Activated naive CD4-positive, alpha-beta T cell treated with anti-CD3 and anti-CD28 coated beads for 36 hours (primary cell): ENCODE measurements at regions not wholly inside any gene's neighbourhood (a gene's known extent, or its start where the extent isn't known, plus 50 kb on each side); places are given as distances from the start of the nearest gene placed in this dataset.

Experiments used
- CTCF ChIA-PET: fragments of 350-600 bp; sonication (Branson Sonifier 250); formaldehyde crosslinking; loops from one replicate; lab custom pipeline; 2021; ENCODE audit warnings: antibody characterized with exemption; lab: Charles Lee
- DNase-seq: peaks from one replicate; pipeline ENCODE4 v3.0.0-alpha.2; 2020
- H3K27ac Mint-ChIP-seq: one replicate; pipeline ENCODE4 v1.8.0; 2021; ENCODE audit warnings: mild to moderate bottlenecking, mixed read lengths
- H3K27me3 Mint-ChIP-seq: one replicate; pipeline ENCODE4 v1.8.0; 2021; ENCODE audit warnings: low read depth, mixed read lengths
- H3K36me3 Mint-ChIP-seq: one replicate; pipeline ENCODE4 v1.8.0; 2021; ENCODE audit warnings: low read depth, mixed read lengths
- H3K4me1 Mint-ChIP-seq: one replicate; pipeline ENCODE4 v1.8.0; 2021; ENCODE audit warnings: low read depth, mixed read lengths
- H3K4me3 Mint-ChIP-seq: one replicate; pipeline ENCODE4 v1.8.0; 2021; ENCODE audit warnings: mild to moderate bottlenecking, moderate library complexity, mixed read lengths
- H3K9me3 Mint-ChIP-seq: one replicate; pipeline ENCODE4 v1.8.0; 2021; ENCODE audit warnings: mixed read lengths
- intact Hi-C: fragments of 100-400 bp; cut with micrococcal nuclease; formaldehyde crosslinking; loops from one replicate; pipeline ENCODE4 v1.15.1; 2023

DNA sequence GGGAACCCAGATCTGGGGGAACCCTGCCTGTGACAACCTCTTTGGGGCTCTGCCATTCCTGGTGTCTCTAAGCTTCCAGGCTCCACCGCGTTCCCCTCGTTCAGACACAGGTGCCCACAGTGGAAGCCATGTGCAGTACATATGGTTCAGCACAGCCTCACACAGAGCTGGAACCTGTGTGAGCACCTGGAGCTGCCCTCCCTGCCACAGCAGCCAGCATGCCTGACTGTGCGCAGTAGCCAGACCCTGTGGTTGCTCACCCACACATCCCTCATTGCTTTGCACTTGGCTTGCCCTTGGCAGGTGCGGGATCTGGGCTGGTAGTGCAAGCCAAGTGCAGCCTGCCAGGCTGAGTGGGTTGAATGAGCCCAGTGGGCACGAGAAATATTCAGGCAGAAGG is 814.2 kb downstream of the PDHA2 start:
- H3K27me3 Mint-ChIP-seq: no peaks in the 10 kb centered on the region
- no peaks in the 10 kb centered on the region for H3K4me1 Mint-ChIP-seq
- DNase-seq: no peak
- H3K4me3 Mint-ChIP-seq: no peak overlapping the region
- no peaks in the 10 kb centered on the region for H3K36me3 Mint-ChIP-seq
- intact Hi-C loops: no loop called here
- H3K9me3 Mint-ChIP-seq: no peaks in the 10 kb centered on the region
- no peak overlapping the region for H3K27ac Mint-ChIP-seq
- CTCF ChIA-PET: no interaction called here

DNA sequence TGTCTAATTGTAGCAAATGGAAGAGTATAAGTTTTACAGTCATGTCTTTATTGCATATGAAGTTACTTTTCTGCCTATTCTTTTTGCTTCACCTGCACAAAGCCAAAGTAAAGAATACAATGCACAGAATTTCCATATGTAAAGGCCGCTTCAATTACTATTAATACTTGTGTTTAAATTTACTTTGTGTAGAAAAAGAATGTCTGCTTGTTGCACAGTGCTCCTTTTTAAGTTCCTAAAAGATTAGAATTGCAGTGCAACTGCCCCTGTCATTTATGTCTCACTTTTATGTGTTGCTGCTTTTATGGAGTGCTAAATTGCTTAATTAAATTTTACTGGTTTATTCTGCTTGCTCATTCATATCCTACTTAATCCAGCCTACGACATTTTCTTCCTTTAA is 830.5 kb downstream of the PDHA2 start:
- intact Hi-C loops: no loop called here
- Mint-ChIP-seq H3K36me3 (no peaks in the 10 kb centered on the region), H3K9me3 (peaks cover 6% of the 10 kb centered on the region), H3K27ac (no peak overlapping the region), H3K27me3 (no peaks in the 10 kb centered on the region), H3K4me3 (no peak overlapping the region), H3K4me1 (no peaks in the 10 kb centered on the region)
- CTCF ChIA-PET: no interaction called here
- DNase-seq: no peak

- no peaks in the 10 kb centered on the region for H3K4me1 Mint-ChIP-seq
- no peak overlapping the region for H3K27ac Mint-ChIP-seq
- no peaks in the 10 kb centered on the region for H3K36me3 Mint-ChIP-seq
- CTCF ChIA-PET: no interaction called here
- no peak for DNase-seq
- no peaks in the 10 kb centered on the region for H3K9me3 Mint-ChIP-seq
- no peak overlapping the region for H3K4me3 Mint-ChIP-seq
- H3K27me3 Mint-ChIP-seq: no peaks in the 10 kb centered on the region
- intact Hi-C loops: no loop called here
These were observed 835.5 kb downstream of the PDHA2 start for GRCh38 chr4:96675416-96675815.

GRCh38 chr4:96675896-96676295 is 836.0 kb downstream of the PDHA2 start:
- H3K27me3 Mint-ChIP-seq: no peaks in the 10 kb centered on the region
- no peak overlapping the region for H3K4me3 Mint-ChIP-seq
- intact Hi-C loops: no loop called here
- H3K36me3 Mint-ChIP-seq: no peaks in the 10 kb centered on the region
- no peaks in the 10 kb centered on the region for H3K4me1 Mint-ChIP-seq
- H3K9me3 Mint-ChIP-seq: no peaks in the 10 kb centered on the region
- CTCF ChIA-PET: no interaction called here
- no peak overlapping the region for H3K27ac Mint-ChIP-seq
- DNase-seq: no peak

- intact Hi-C loops: no loop called here
- CTCF ChIA-PET: no interaction called here
These were observed 837.0 kb downstream of the PDHA2 start for GRCh38 chr4:96676754-96677435.

DNA sequence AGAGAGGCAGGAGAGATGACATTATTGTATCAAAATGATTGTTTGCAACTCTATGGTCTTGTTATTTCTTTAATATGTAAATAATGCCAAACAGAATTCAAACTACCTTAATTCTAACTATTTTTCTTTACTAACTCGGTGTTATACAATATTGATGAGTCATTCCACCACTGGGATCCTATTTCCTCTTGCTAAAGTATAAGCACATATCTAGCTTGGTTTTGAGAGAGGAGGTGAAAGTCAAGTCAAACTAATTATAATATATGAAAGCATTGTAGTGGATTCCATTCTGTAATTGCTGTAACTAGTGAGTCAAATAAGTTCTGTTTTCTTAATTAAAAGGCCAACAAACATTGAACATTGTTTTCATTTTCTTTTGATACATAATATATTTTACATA is 837.6 kb downstream of the PDHA2 start:
- no peaks in the 10 kb centered on the region for H3K27me3 Mint-ChIP-seq
- no peak overlapping the region for H3K4me3 Mint-ChIP-seq
- CTCF ChIA-PET: no interaction called here
- H3K36me3 Mint-ChIP-seq: no peaks in the 10 kb centered on the region
- H3K9me3 Mint-ChIP-seq: no peaks in the 10 kb centered on the region
- no peak overlapping the region for H3K27ac Mint-ChIP-seq
- H3K4me1 Mint-ChIP-seq: no peaks in the 10 kb centered on the region
- intact Hi-C loops: no loop called here
- DNase-seq: no peak

More at GRCh38 chr4:96676754-96677435, 837.0 kb downstream of the PDHA2 start:
- H3K4me3 Mint-ChIP-seq: no peak overlapping the region
- no peaks in the 10 kb centered on the region for H3K9me3 Mint-ChIP-seq
- no peak for DNase-seq
- H3K27ac Mint-ChIP-seq: no peak overlapping the region
- H3K4me1 Mint-ChIP-seq: no peaks in the 10 kb centered on the region
- H3K36me3 Mint-ChIP-seq: no peaks in the 10 kb centered on the region
- no peaks in the 10 kb centered on the region for H3K27me3 Mint-ChIP-seq

DNA sequence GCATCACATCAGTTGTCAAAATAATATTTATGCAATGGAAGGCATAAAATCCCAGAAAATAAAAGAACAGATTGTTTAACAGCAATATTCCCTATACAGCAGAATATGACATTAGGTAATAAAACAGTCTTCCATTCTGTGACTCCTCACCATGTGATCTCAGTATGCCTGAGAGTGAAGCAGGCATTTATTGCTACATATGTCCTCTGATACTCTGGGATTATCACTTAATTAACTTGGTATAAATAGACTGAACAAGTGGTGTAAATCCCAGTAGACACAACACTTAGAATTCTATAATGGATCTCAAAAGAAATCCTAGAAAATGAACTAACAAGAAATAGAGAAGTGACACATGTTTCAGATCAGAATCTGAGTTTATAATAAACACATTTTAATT is 841.3 kb downstream of the PDHA2 start:
- H3K4me1 Mint-ChIP-seq: no peaks in the 10 kb centered on the region
- CTCF ChIA-PET: no interaction called here

DNA sequence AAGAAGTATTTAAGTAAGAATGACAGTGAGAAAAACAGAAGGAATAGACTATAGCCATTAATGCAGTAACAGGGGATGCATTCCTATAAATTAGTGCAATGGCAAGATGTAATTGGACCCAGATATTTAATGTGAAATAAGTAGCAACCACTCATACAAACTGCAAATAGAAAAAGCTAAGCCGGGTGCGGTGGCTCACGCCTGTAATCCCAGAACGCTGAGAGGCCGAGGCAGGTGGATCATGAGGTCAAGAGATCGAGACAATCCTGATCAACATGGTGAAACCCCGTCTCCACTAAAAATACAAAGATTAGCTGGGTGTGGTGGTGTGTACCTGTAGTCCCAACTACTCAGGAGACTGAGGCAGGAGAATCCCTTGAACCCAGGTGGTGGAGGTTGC is 845.8 kb downstream of the PDHA2 start:
- DNase-seq: no peak
- Mint-ChIP-seq H3K9me3 (peaks cover 4% of the 10 kb centered on the region), H3K4me1 (no peaks in the 10 kb centered on the region), H3K36me3 (no peaks in the 10 kb centered on the region), H3K4me3 (no peak overlapping the region), H3K27me3 (no peaks in the 10 kb centered on the region), H3K27ac (no peak overlapping the region)
- CTCF ChIA-PET: interaction anchor here (0.9 kb wide), 1 partner anchor 83 kb away, joined by 3 read pairs; no protein-coding TSS in a partner anchor
- intact Hi-C loops: no loop called here

More for the DNA sequence above, 841.3 kb downstream of the PDHA2 start:
- no peak overlapping the region for H3K4me3 Mint-ChIP-seq
- H3K9me3 Mint-ChIP-seq: peaks cover 4% of the 10 kb centered on the region
- no peaks in the 10 kb centered on the region for H3K36me3 Mint-ChIP-seq
- intact Hi-C loops: no loop called here
- no peaks in the 10 kb centered on the region for H3K27me3 Mint-ChIP-seq
- DNase-seq: no peak
- H3K27ac Mint-ChIP-seq: no peak overlapping the region

- Mint-ChIP-seq H3K4me3 (no peak overlapping the region), H3K9me3 (peaks cover 2% of the 10 kb centered on the region), H3K27me3 (no peaks in the 10 kb centered on the region), H3K4me1 (no peaks in the 10 kb centered on the region), H3K27ac (no peak overlapping the region), H3K36me3 (no peaks in the 10 kb centered on the region)
- CTCF ChIA-PET: no interaction called here
- DNase-seq: no peak
- intact Hi-C loops: no loop called here
These were observed 851.6 kb downstream of the PDHA2 start for GRCh38 chr4:96691521-96691920.

GRCh38 chr4:96698831-96699230 is 858.9 kb downstream of the PDHA2 start:
- H3K36me3 Mint-ChIP-seq: no peaks in the 10 kb centered on the region
- intact Hi-C loops: no loop called here
- no peaks in the 10 kb centered on the region for H3K4me1 Mint-ChIP-seq
- peaks cover 7% of the 10 kb centered on the region for H3K9me3 Mint-ChIP-seq
- DNase-seq: no peak
- H3K4me3 Mint-ChIP-seq: no peak overlapping the region
- no peak overlapping the region for H3K27ac Mint-ChIP-seq
- H3K27me3 Mint-ChIP-seq: no peaks in the 10 kb centered on the region
- CTCF ChIA-PET: no interaction called here

GRCh38 chr4:96703265-96703664 is 863.4 kb downstream of the PDHA2 start:
- Mint-ChIP-seq H3K36me3 (no peaks in the 10 kb centered on the region), H3K4me1 (no peaks in the 10 kb centered on the region), H3K4me3 (no peak overlapping the region), H3K9me3 (peaks cover 6% of the 10 kb centered on the region), H3K27ac (no peak overlapping the region), H3K27me3 (no peaks in the 10 kb centered on the region)
- no peak for DNase-seq
- intact Hi-C loops: no loop called here
- CTCF ChIA-PET: no interaction called here

DNA sequence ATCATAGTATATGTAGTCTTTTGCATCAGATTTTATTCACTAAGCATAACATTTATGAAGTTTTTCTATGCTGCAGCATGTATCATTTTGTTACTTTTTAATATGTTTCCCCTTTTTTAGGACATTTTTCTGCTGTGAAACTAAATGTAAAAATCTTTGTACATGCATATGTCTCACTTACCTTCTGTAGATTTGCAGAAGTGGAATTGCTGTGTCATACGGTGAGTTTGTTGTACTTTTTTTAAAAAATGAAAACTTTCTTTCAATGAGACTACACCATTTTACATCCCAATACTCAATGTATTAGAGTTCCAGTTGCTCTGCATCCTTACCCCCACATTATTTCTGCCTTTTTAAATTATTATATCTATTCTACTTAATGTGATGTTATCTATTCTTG is 868.9 kb downstream of the PDHA2 start:
- H3K9me3 Mint-ChIP-seq: no peaks in the 10 kb centered on the region
- CTCF ChIA-PET: no interaction called here
- no peak overlapping the region for H3K4me3 Mint-ChIP-seq
- H3K27ac Mint-ChIP-seq: no peak overlapping the region
- H3K4me1 Mint-ChIP-seq: no peaks in the 10 kb centered on the region
- no peaks in the 10 kb centered on the region for H3K27me3 Mint-ChIP-seq
- intact Hi-C loops: no loop called here
- DNase-seq: no peak
- no peaks in the 10 kb centered on the region for H3K36me3 Mint-ChIP-seq

- no peaks in the 10 kb centered on the region for H3K36me3 Mint-ChIP-seq
- no peaks in the 10 kb centered on the region for H3K9me3 Mint-ChIP-seq
- no peaks in the 10 kb centered on the region for H3K27me3 Mint-ChIP-seq
- no peaks in the 10 kb centered on the region for H3K4me1 Mint-ChIP-seq
- DNase-seq: no peak
- H3K27ac Mint-ChIP-seq: no peak overlapping the region
- CTCF ChIA-PET: no interaction called here
- H3K4me3 Mint-ChIP-seq: no peak overlapping the region
- intact Hi-C loops: no loop called here
These were observed 873.5 kb downstream of the PDHA2 start for GRCh38 chr4:96713271-96713850.
